MM.1S (cell line): ENCODE measurements at regions not wholly inside any gene's neighbourhood (a gene's known extent, or its start where the extent isn't known, plus 50 kb on each side); places are given as distances from the start of the nearest gene placed in this dataset.
"Not testable (repeated sequence)": the region's sequence is repeated elsewhere in the genome, so short reads cannot be mapped to it uniquely, and the experiment has no call there.

ENCODE experiments used
- DNase-seq: peaks from one replicate; pipeline ENCODE4 v3.0.0-alpha.2; 2015
- H2AFZ ChIP-seq: fragments of 300-600 bp; sonication (generic); 2 replicates; pipeline ENCODE4 v1.6.0; 2016; ENCODE audit warnings: antibody characterized with exemption, low read length
- H3F3A ChIP-seq: fragments of 300-600 bp; sonication (generic); 2 replicates; pipeline ENCODE4 v1.6.1; 2016; ENCODE audit warnings: mild to moderate bottlenecking, antibody characterized with exemption, low read length, moderate library complexity, mixed read lengths; ENCODE audit not compliant: insufficient read depth
- H3K27ac ChIP-seq: fragments of 300-600 bp; sonication (generic); 2 replicates; pipeline ENCODE4 v1.5.1; 2016; ENCODE audit warnings: mild to moderate bottlenecking, low read length
- H3K27me3 ChIP-seq: fragments of 300-600 bp; sonication (generic); replicated peaks from 2 replicates; pipeline ENCODE4 v1.6.0; 2016; ENCODE audit warnings: low read length; ENCODE audit not compliant: insufficient read depth
- H3K36me3 ChIP-seq: fragments of 300-600 bp; sonication (generic); replicated peaks from 2 replicates; pipeline ENCODE4 v1.6.1; 2016; ENCODE audit warnings: mild to moderate bottlenecking, low read length, mixed read lengths; ENCODE audit not compliant: insufficient read depth
- H3K4me1 ChIP-seq: fragments of 300-600 bp; sonication (generic); 2 replicates; pipeline ENCODE4 v1.6.1; 2016; ENCODE audit warnings: low read length, mixed read lengths
- H3K4me2 ChIP-seq: fragments of 300-600 bp; sonication (generic); 2 replicates; pipeline ENCODE4 v1.6.0; 2016; ENCODE audit warnings: low read depth, low read length
- H3K4me3 ChIP-seq: fragments of 300-600 bp; sonication (generic); 2 replicates; pipeline ENCODE4 v1.5.1; 2016; ENCODE audit warnings: low read length, mixed read lengths
- H3K79me2 ChIP-seq: fragments of 300-600 bp; sonication (generic); 2 replicates; pipeline ENCODE4 v1.6.1; 2016; ENCODE audit warnings: mixed run types, low read length, mixed read lengths
- H3K9ac ChIP-seq: fragments of 300-600 bp; sonication (generic); 2 replicates; pipeline ENCODE4 v1.6.1; 2016; ENCODE audit warnings: low read length, mixed read lengths
- H3K9me2 ChIP-seq: fragments of 300-600 bp; sonication (generic); replicated peaks from 2 replicates; pipeline ENCODE4 v1.6.1; 2016; ENCODE audit warnings: mild to moderate bottlenecking, low read length, mixed read lengths; ENCODE audit not compliant: insufficient read depth
- H3K9me3 ChIP-seq: fragments of 300-600 bp; sonication (generic); replicated peaks from 2 replicates; pipeline ENCODE4 v1.6.1; 2016; ENCODE audit warnings: mild to moderate bottlenecking, low read length, mixed read lengths; ENCODE audit not compliant: insufficient read depth
- H4K20me1 ChIP-seq: fragments of 300-600 bp; sonication (generic); 2 replicates; pipeline ENCODE4 v1.6.1; 2016; ENCODE audit warnings: mild to moderate bottlenecking, low read length, moderate library complexity, mixed read lengths; ENCODE audit not compliant: insufficient read depth
- EZH2 ChIP-seq: fragments of 300-600 bp; sonication (generic); optimal IDR thresholded peaks from 2 replicates; pipeline ENCODE3; 2017; ENCODE audit warnings: low read depth, mild to moderate bottlenecking, antibody characterized with exemption, low read length, mixed read lengths
- EZH2phosphoT487 ChIP-seq: fragments of 300-600 bp; sonication (generic); IDR thresholded peaks from 2 replicates; pipeline ENCODE4 v1.6.1; 2018; ENCODE audit warnings: antibody characterized with exemption, low read length
- TF ChIP-seq, protein P1 (sequence below): fragments of 300-600 bp; sonication (generic); IDR thresholded peaks from 2 replicates; pipeline ENCODE4 v1.5.1; 2016; ENCODE audit warnings: antibody characterized with exemption, low read length, mixed read lengths

DNA sequence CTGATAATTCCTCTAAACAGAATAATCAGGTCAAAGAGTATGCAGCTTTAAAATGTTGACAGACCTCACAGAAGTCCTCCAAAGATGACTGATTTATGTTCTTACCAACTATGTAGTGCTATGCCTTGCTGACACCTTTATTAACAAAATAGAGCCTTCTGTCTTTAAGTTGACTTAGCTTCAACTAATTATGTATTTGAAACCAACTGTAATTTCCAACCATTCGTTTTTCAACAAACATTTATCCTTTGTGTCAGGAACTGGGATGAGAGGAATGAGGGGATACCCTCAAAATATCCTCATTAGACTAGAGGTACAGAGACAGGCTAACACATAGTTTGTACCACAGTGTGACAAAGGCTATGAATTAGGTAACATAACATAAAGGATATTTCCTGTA, 186.2 kb upstream of the ZNF217 start:
- no peaks in the 10 kb centered on the region for H3K36me3 ChIP-seq
- no peak overlapping the region for H2AFZ ChIP-seq
- no peaks in the 10 kb centered on the region for H3K27me3 ChIP-seq
- DNase-seq: no peak
- H3K4me2 ChIP-seq: no peak overlapping the region
- no peaks in the 10 kb centered on the region for H3K9me2 ChIP-seq
- H3K27ac ChIP-seq: no peak overlapping the region
- H3F3A ChIP-seq: no peaks in the 10 kb centered on the region
- H3K79me2 ChIP-seq: no peaks in the 10 kb centered on the region
- no peaks in the 10 kb centered on the region for H4K20me1 ChIP-seq
- TF ChIP-seq, protein P1, sequence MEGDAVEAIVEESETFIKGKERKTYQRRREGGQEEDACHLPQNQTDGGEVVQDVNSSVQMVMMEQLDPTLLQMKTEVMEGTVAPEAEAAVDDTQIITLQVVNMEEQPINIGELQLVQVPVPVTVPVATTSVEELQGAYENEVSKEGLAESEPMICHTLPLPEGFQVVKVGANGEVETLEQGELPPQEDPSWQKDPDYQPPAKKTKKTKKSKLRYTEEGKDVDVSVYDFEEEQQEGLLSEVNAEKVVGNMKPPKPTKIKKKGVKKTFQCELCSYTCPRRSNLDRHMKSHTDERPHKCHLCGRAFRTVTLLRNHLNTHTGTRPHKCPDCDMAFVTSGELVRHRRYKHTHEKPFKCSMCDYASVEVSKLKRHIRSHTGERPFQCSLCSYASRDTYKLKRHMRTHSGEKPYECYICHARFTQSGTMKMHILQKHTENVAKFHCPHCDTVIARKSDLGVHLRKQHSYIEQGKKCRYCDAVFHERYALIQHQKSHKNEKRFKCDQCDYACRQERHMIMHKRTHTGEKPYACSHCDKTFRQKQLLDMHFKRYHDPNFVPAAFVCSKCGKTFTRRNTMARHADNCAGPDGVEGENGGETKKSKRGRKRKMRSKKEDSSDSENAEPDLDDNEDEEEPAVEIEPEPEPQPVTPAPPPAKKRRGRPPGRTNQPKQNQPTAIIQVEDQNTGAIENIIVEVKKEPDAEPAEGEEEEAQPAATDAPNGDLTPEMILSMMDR: no peak
- TF ChIP-seq EZH2phosphoT487 (no peak), EZH2 (no peak)
- H3K4me3 ChIP-seq: no peak overlapping the region
- no peaks in the 10 kb centered on the region for H3K9me3 ChIP-seq
- no peak overlapping the region for H3K9ac ChIP-seq
- H3K4me1 ChIP-seq: no peaks in the 10 kb centered on the region

DNA sequence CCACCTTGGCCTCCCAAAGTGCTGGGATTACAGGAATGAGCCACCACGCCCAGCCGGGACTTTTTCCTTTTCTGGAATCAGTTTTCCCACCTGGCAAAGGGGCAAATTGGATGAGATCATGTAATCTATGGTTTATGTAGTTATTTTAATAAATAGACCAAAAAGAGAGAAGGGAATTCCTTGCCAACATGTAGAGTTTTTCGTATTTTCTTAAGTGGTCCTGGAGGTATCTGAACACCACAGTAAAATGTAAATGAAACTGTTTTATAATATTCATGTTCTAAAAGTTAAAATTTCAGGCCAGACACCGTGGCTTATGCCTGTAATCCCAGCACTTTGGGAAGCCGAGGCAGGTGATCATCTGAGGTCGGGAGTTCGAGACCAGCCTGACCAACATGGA, 185.1 kb upstream of the ZNF217 start:
- Histone ChIP-seq H3K4me1 (no peaks in the 10 kb centered on the region), H3K36me3 (no peaks in the 10 kb centered on the region), H3K27ac (no peak overlapping the region), H4K20me1 (no peaks in the 10 kb centered on the region), H3K4me3 (no peak overlapping the region), H3K9me3 (no peaks in the 10 kb centered on the region), H3K27me3 (no peaks in the 10 kb centered on the region), H3K9ac (no peak overlapping the region), H3K79me2 (no peaks in the 10 kb centered on the region), H2AFZ (no peak overlapping the region), H3K9me2 (no peaks in the 10 kb centered on the region), H3F3A (no peaks in the 10 kb centered on the region), H3K4me2 (no peak overlapping the region)
- TF ChIP-seq EZH2: no peak
- no peak for TF ChIP-seq EZH2phosphoT487
- TF ChIP-seq, protein P1: no peak
- no peak for DNase-seq

DNA sequence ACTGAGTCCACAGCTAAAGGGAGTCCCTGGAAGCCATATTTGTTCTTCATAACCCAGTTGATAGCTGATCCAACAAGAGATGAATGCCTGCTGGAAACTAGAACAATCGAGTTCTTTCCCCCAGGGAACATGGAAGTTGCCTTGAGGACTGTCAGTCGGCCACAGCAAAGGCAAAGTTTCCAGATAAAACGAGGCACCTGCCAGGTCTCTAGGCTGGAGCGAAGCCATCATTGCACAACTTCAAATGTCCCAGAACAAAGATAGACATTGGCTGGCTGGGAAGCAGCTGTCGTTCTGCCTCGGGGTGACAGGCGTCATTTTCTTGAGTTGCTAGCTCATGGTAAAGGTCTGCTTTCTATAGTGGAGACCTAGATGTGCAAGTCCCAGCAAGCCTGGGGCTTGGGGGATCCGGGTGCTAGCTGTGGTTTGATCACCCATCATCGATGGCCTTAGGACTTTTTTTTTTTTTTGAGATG, 184.4 kb upstream of the ZNF217 start:
- Histone ChIP-seq H3K27me3 (no peaks in the 10 kb centered on the region), H3K9me3 (no peaks in the 10 kb centered on the region), H3K4me2 (no peak overlapping the region), H4K20me1 (no peaks in the 10 kb centered on the region), H3K27ac (no peak overlapping the region), H3K4me3 (no peak overlapping the region), H2AFZ (no peak overlapping the region), H3K4me1 (no peaks in the 10 kb centered on the region), H3K9ac (no peak overlapping the region), H3F3A (no peaks in the 10 kb centered on the region), H3K36me3 (no peaks in the 10 kb centered on the region), H3K9me2 (no peaks in the 10 kb centered on the region), H3K79me2 (no peaks in the 10 kb centered on the region)
- TF ChIP-seq, protein P1: no peak
- no peak for DNase-seq

GRCh38 chr20:53777402-53777801, 183.8 kb upstream of the ZNF217 start:
- H4K20me1 ChIP-seq, DNase-seq, H3K27ac ChIP-seq, H3K9me3 ChIP-seq, H3K36me3 ChIP-seq, H3F3A ChIP-seq, H3K4me2 ChIP-seq, H3K9me2 ChIP-seq, H3K27me3 ChIP-seq, H3K9ac ChIP-seq, H2AFZ ChIP-seq, H3K4me1 ChIP-seq, H3K79me2 ChIP-seq, H3K4me3 ChIP-seq: not testable (repeated sequence)
